ENCODE measurements at regions not wholly inside any gene's neighbourhood (a gene's known extent, or its start where the extent isn't known, plus 50 kb on each side); places are given as distances from the start of the nearest gene placed in this dataset.

DNA sequence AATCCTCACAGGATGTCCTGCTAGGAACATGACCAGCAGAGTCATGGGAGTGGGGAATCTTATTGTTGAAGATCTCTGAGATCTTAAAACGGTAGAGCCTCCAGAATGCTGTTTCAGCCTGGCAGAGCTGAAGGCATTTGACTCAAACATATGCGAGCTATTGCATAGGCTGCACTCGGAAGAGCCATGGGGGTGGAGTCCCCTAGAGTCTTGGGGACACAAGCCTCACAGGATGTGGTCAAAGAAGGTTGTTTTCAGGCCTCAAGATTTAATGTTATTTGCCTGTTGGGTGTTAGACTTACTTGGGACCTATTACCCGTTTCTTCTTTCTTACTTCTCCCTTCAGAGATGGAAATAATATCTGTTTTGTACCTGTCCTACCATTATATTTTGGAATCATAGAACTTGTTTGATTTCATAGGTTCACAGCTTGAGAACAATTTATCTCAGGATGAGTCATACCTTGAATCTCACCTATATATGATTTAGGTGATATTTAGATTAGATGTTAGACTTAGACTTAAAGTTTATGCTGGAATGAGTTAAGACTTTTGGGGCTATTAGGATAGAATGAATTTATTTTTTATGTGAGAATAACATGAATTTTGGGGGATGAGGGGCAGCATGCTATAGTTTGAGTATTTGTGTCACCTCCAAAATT lies 172.2 kb upstream of the ATP2B1 start:
- no peaks in the 10 kb centered on the region for H3K36me3 ChIP-seq (ENCODE audit: insufficient read depth, low read length)
- H3K4me2 ChIP-seq (ENCODE audit: low read length): no peak overlapping the region
- H3K9ac ChIP-seq (ENCODE audit: low read depth, low read length): no peak overlapping the region
- H3K4me1 ChIP-seq (ENCODE audit: control insufficient read depth, insufficient read depth, low read length): peaks cover 11% of the 10 kb centered on the region
- no peaks in the 10 kb centered on the region for H3K9me3 ChIP-seq (replicated peaks; ENCODE audit: low read length)
- no peak overlapping the region for H3K4me3 ChIP-seq (ENCODE audit: low read length)
- H3K27me3 ChIP-seq (ENCODE audit: control insufficient read depth, insufficient read depth, low read length): no peaks in the 10 kb centered on the region

DNA sequence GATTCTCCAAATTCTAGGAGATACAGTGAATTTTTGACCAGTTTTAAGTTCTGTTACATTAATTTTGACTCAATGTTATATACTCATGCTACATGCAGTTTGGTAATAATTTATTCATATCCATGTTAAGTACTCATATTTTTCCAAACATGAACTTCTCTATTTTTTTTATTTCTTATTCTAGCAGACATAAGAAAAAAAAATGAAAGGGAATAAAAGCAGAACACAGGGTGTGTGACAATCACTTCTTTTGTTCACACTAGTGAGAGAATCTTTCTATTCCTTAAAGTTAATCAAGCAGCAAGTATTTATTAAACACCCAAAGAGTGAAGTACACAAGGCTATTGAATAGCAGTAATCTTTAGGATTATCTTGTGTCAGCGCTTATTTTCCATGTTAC lies 171.1 kb upstream of the ATP2B1 start:
- H3K9me3 ChIP-seq (replicated peaks; ENCODE audit: low read length): no peaks in the 10 kb centered on the region
- no peak overlapping the region for H3K4me2 ChIP-seq (ENCODE audit: low read length)
- no peak overlapping the region for H3K9ac ChIP-seq (ENCODE audit: low read depth, low read length)
- H3K27me3 ChIP-seq (ENCODE audit: control insufficient read depth, insufficient read depth, low read length): no peaks in the 10 kb centered on the region
- H3K4me1 ChIP-seq (ENCODE audit: control insufficient read depth, insufficient read depth, low read length): peaks cover 16% of the 10 kb centered on the region
- no peak overlapping the region for H3K4me3 ChIP-seq (ENCODE audit: low read length)
- no peaks in the 10 kb centered on the region for H3K36me3 ChIP-seq (ENCODE audit: insufficient read depth, low read length)

GRCh38 chr12:89878950-89879349 lies 170.3 kb upstream of the ATP2B1 start:
- Histone ChIP-seq H3K4me3 (ENCODE audit: low read length) (no peak overlapping the region), H3K4me1 (ENCODE audit: control insufficient read depth, insufficient read depth, low read length) (peaks cover 17% of the 10 kb centered on the region), H3K9me3 (replicated peaks; ENCODE audit: low read length) (no peaks in the 10 kb centered on the region), H3K36me3 (ENCODE audit: insufficient read depth, low read length) (no peaks in the 10 kb centered on the region), H3K4me2 (ENCODE audit: low read length) (peak overlapping the region; percentile 6), H3K27me3 (ENCODE audit: control insufficient read depth, insufficient read depth, low read length) (no peaks in the 10 kb centered on the region), H3K9ac (ENCODE audit: low read depth, low read length) (no peak overlapping the region)

GRCh38 chr12:89878327-89878726 lies 169.7 kb upstream of the ATP2B1 start:
- Histone ChIP-seq H3K9ac (ENCODE audit: low read depth, low read length) (no peak overlapping the region), H3K4me3 (ENCODE audit: low read length) (no peak overlapping the region), H3K36me3 (ENCODE audit: insufficient read depth, low read length) (no peaks in the 10 kb centered on the region), H3K27me3 (ENCODE audit: control insufficient read depth, insufficient read depth, low read length) (no peaks in the 10 kb centered on the region), H3K4me2 (ENCODE audit: low read length) (no peak overlapping the region), H3K4me1 (ENCODE audit: control insufficient read depth, insufficient read depth, low read length) (peaks cover 18% of the 10 kb centered on the region), H3K9me3 (replicated peaks; ENCODE audit: low read length) (no peaks in the 10 kb centered on the region)

DNA sequence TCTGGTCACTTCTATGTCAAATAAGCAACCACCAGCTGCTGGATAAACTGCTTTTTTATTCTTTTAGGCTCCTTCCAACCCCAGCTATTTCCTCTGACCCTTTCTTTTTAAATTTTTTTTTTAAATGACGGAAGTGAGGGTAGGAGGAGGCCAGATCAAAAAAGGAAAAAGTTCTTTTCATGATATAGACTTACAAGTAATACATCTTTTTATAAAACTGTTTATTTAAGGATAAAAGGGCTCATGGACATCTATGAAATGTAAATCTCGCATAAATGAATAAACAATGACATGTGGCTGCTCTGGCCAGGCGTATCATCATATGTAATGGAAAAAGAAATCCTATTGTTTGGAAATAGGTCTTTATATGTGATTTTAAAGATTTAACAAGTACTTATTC lies 169.0 kb upstream of the ATP2B1 start:
- no peak overlapping the region for H3K9ac ChIP-seq (ENCODE audit: low read depth, low read length)
- H3K9me3 ChIP-seq (replicated peaks; ENCODE audit: low read length): no peaks in the 10 kb centered on the region
- H3K4me2 ChIP-seq (ENCODE audit: low read length): no peak overlapping the region
- no peaks in the 10 kb centered on the region for H3K36me3 ChIP-seq (ENCODE audit: insufficient read depth, low read length)
- H3K27me3 ChIP-seq (ENCODE audit: control insufficient read depth, insufficient read depth, low read length): no peaks in the 10 kb centered on the region
- H3K4me1 ChIP-seq (ENCODE audit: control insufficient read depth, insufficient read depth, low read length): peaks cover 18% of the 10 kb centered on the region
- no peak overlapping the region for H3K4me3 ChIP-seq (ENCODE audit: low read length)

- no peaks in the 10 kb centered on the region for H3K9me3 ChIP-seq (replicated peaks; ENCODE audit: low read length)
- H3K4me2 ChIP-seq (ENCODE audit: low read length): no peak overlapping the region
- no peaks in the 10 kb centered on the region for H3K27me3 ChIP-seq (ENCODE audit: control insufficient read depth, insufficient read depth, low read length)
- H3K4me3 ChIP-seq (ENCODE audit: low read length): no peak overlapping the region
- no peaks in the 10 kb centered on the region for H3K36me3 ChIP-seq (ENCODE audit: insufficient read depth, low read length)
- peaks cover 18% of the 10 kb centered on the region for H3K4me1 ChIP-seq (ENCODE audit: control insufficient read depth, insufficient read depth, low read length)
- H3K9ac ChIP-seq (ENCODE audit: low read depth, low read length): no peak overlapping the region
Measured at GRCh38 chr12:89877136-89877535, 168.5 kb upstream of the ATP2B1 start.

- H3K36me3 ChIP-seq (ENCODE audit: insufficient read depth, low read length): no peaks in the 10 kb centered on the region
- H3K9ac ChIP-seq (ENCODE audit: low read depth, low read length): no peak overlapping the region
- H3K4me2 ChIP-seq (ENCODE audit: low read length): no peak overlapping the region
- peaks cover 18% of the 10 kb centered on the region for H3K4me1 ChIP-seq (ENCODE audit: control insufficient read depth, insufficient read depth, low read length)
- no peak overlapping the region for H3K4me3 ChIP-seq (ENCODE audit: low read length)
- H3K27me3 ChIP-seq (ENCODE audit: control insufficient read depth, insufficient read depth, low read length): no peaks in the 10 kb centered on the region
- H3K9me3 ChIP-seq (replicated peaks; ENCODE audit: low read length): no peaks in the 10 kb centered on the region
Measured at GRCh38 chr12:89875809-89876208, 167.2 kb upstream of the ATP2B1 start.

DNA sequence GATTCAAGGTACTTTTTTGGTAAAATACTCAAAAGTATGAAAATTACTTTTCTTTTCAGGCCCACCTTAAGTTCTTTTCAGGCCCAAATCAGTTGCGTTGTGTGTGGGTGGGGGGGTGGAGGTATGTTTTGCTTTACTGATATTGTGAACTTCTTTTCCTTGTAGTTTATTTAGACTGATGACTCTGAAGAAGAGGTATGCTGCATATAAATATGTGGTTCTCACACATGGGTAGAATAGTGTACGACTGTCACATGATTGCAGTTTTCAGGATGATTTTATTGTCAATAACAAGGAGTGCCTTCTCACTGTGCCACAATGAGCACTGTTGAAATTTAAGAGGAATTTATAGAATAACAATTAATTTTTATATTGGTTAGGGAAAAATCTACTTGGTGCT lies 166.6 kb upstream of the ATP2B1 start:
- Histone ChIP-seq H3K9me3 (replicated peaks; ENCODE audit: low read length) (peaks cover 1% of the 10 kb centered on the region), H3K27me3 (ENCODE audit: control insufficient read depth, insufficient read depth, low read length) (no peaks in the 10 kb centered on the region), H3K4me2 (ENCODE audit: low read length) (no peak overlapping the region)

GRCh38 chr12:89874146-89874545 lies 165.5 kb upstream of the ATP2B1 start:
- no peak overlapping the region for H3K4me3 ChIP-seq (ENCODE audit: low read length)
- H3K36me3 ChIP-seq (ENCODE audit: insufficient read depth, low read length): no peaks in the 10 kb centered on the region
- H3K9ac ChIP-seq (ENCODE audit: low read depth, low read length): peak overlapping the region; percentile 8
- no peaks in the 10 kb centered on the region for H3K27me3 ChIP-seq (ENCODE audit: control insufficient read depth, insufficient read depth, low read length)
- H3K4me1 ChIP-seq (ENCODE audit: control insufficient read depth, insufficient read depth, low read length): peaks cover 18% of the 10 kb centered on the region
- H3K9me3 ChIP-seq (replicated peaks; ENCODE audit: low read length): peaks cover 3% of the 10 kb centered on the region
- peak overlapping the region; percentile 7 for H3K4me2 ChIP-seq (ENCODE audit: low read length)

More for the DNA sequence above, 166.6 kb upstream of the ATP2B1 start:
- H3K36me3 ChIP-seq (ENCODE audit: insufficient read depth, low read length): no peaks in the 10 kb centered on the region
- no peak overlapping the region for H3K4me3 ChIP-seq (ENCODE audit: low read length)
- peaks cover 18% of the 10 kb centered on the region for H3K4me1 ChIP-seq (ENCODE audit: control insufficient read depth, insufficient read depth, low read length)
- no peak overlapping the region for H3K9ac ChIP-seq (ENCODE audit: low read depth, low read length)

- H3K27me3 ChIP-seq (ENCODE audit: control insufficient read depth, insufficient read depth, low read length): no peaks in the 10 kb centered on the region
- H3K36me3 ChIP-seq (ENCODE audit: insufficient read depth, low read length): no peaks in the 10 kb centered on the region
- H3K9me3 ChIP-seq (replicated peaks; ENCODE audit: low read length): peaks cover 3% of the 10 kb centered on the region
- H3K4me1 ChIP-seq (ENCODE audit: control insufficient read depth, insufficient read depth, low read length): peaks cover 18% of the 10 kb centered on the region
- no peak overlapping the region for H3K9ac ChIP-seq (ENCODE audit: low read depth, low read length)
- no peak overlapping the region for H3K4me3 ChIP-seq (ENCODE audit: low read length)
- H3K4me2 ChIP-seq (ENCODE audit: low read length): peak overlapping the region; percentile 7
Measured at GRCh38 chr12:89873745-89874144, 165.1 kb upstream of the ATP2B1 start.

DNA sequence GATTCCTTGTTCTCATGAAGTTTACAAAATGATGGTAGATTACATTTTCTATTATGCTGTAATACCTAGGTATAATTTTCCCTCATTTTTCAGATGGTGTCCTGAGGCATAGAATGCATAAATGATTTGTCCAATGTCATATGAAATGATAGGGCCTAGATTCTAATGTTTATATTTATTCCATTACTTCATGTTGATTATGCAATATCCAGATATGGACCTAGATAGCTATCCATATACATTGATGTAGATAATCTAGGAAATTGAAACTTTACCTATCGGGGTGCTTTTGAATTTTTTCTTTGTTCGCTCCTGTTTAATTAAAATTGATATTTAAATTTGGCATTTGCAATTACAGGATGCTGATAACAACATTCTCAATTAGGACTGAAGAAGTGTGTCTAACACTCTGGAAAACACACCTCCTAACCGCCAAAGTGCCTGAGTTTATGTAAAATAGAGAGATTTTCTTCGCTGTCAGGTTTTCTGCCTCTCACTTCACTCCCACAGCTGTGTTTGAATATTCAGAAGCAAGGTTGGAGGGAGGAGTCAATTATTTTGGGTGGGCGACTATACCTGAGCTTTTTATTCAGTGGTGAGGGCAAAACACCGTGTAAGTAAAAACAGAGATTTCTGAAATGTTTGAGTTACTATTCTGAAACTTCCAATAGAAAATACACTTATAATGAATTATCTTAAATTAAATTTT lies 164.4 kb upstream of the ATP2B1 start:
- H3K27me3 ChIP-seq (ENCODE audit: control insufficient read depth, insufficient read depth, low read length): no peaks in the 10 kb centered on the region
- peaks cover 18% of the 10 kb centered on the region for H3K4me1 ChIP-seq (ENCODE audit: control insufficient read depth, insufficient read depth, low read length)
- H3K4me2 ChIP-seq (ENCODE audit: low read length): no peak overlapping the region
- H3K4me3 ChIP-seq (ENCODE audit: low read length): no peak overlapping the region
- H3K9me3 ChIP-seq (replicated peaks; ENCODE audit: low read length): peaks cover 3% of the 10 kb centered on the region
- no peaks in the 10 kb centered on the region for H3K36me3 ChIP-seq (ENCODE audit: insufficient read depth, low read length)
- no peak overlapping the region for H3K9ac ChIP-seq (ENCODE audit: low read depth, low read length)
